OCI-LY1 (cell line): ENCODE measurements at regions not wholly inside any gene's neighbourhood (a gene's known extent, or its start where the extent isn't known, plus 50 kb on each side); places are given as distances from the start of the nearest gene placed in this dataset.

ENCODE experiments used
- EZH2 ChIP-seq: fragments of 200-600 bp; sonication (generic), shearing (Covaris generic); IDR thresholded peaks from 2 replicates; pipeline ENCODE4 v1.8.0; 2017; ENCODE audit warnings: borderline replicate concordance, mixed run types, mild to moderate bottlenecking, antibody characterized with exemption, low read length, moderate library complexity, mixed read lengths
- TF ChIP-seq, protein P1 (sequence below): fragments of 200-600 bp; sonication (generic), shearing (Covaris generic); IDR thresholded peaks from 2 replicates; pipeline ENCODE4 v1.5.1; 2017; ENCODE audit warnings: mild to moderate bottlenecking, antibody characterized with exemption, low read length, moderate library complexity, mixed read lengths

DNA sequence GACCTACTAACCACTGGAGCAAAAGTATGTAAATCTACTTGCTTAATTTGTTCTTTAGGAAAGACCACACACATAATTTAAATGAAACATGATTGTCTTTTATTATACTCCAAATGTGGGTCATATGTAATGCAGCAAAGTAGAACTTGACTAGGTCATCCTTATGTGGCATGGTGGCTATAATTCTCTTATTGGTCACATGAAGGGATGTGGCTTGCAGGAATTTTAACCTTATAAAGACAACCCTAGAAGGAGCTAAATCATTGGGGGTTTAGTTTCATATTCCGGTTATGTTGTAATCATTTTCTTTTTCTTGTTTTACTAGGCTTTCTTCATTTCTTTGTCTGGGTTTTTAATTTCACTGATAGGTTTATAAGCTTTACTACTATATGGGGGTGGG, 93.9 kb downstream of the SEPTIN7 start:
- TF ChIP-seq EZH2: no peak
- TF ChIP-seq, protein P1, sequence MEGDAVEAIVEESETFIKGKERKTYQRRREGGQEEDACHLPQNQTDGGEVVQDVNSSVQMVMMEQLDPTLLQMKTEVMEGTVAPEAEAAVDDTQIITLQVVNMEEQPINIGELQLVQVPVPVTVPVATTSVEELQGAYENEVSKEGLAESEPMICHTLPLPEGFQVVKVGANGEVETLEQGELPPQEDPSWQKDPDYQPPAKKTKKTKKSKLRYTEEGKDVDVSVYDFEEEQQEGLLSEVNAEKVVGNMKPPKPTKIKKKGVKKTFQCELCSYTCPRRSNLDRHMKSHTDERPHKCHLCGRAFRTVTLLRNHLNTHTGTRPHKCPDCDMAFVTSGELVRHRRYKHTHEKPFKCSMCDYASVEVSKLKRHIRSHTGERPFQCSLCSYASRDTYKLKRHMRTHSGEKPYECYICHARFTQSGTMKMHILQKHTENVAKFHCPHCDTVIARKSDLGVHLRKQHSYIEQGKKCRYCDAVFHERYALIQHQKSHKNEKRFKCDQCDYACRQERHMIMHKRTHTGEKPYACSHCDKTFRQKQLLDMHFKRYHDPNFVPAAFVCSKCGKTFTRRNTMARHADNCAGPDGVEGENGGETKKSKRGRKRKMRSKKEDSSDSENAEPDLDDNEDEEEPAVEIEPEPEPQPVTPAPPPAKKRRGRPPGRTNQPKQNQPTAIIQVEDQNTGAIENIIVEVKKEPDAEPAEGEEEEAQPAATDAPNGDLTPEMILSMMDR: no peak
